Parathyroid adenoma (tissue), 2 donors: ENCODE measurements at regions not wholly inside any gene's neighbourhood (a gene's known extent, or its start where the extent isn't known, plus 50 kb on each side); places are given as distances from the start of the nearest gene placed in this dataset.

Experiments
- H2AFZ ChIP-seq: fragments of 300-600 bp; sonication (generic); one replicate; pipeline ENCODE4 v1.7.0; 2017; ENCODE audit warnings: antibody characterized with exemption, mild to moderate bottlenecking
- H3K27ac ChIP-seq: fragments of 300-600 bp; sonication (generic); one replicate; pipeline ENCODE4 v1.7.0; 2017
- H3K27me3 ChIP-seq: fragments of 300-600 bp; sonication (generic); one replicate; pipeline ENCODE4 v1.7.0; 2017; ENCODE audit warnings: low read length; ENCODE audit not compliant: control insufficient read depth, insufficient read depth
- H3K36me3 ChIP-seq: fragments of 300-600 bp; sonication (generic); one replicate; pipeline ENCODE4 v1.7.0; 2017; ENCODE audit warnings: low read length; ENCODE audit not compliant: control insufficient read depth, insufficient read depth
- H3K4me1 ChIP-seq: fragments of 300-600 bp; sonication (generic); one replicate; pipeline ENCODE4 v1.7.0; 2017; ENCODE audit warnings: control low read depth
- H3K4me2 ChIP-seq: fragments of 300-600 bp; sonication (generic); one replicate; pipeline ENCODE4 v1.7.0; 2017; ENCODE audit warnings: low read length
- H3K4me3 ChIP-seq: fragments of 300-600 bp; sonication (generic); one replicate; pipeline ENCODE4 v1.7.0; 2017; ENCODE audit warnings: low read depth, low read length
- H3K79me2 ChIP-seq: fragments of 300-600 bp; sonication (generic); one replicate; pipeline ENCODE4 v1.7.0; 2017; ENCODE audit warnings: control low read depth
- H3K9ac ChIP-seq: fragments of 300-600 bp; sonication (generic); one replicate; pipeline ENCODE4 v1.7.0; 2017; ENCODE audit warnings: mild to moderate bottlenecking
- H3K9me3 ChIP-seq: fragments of 300-600 bp; sonication (generic); one replicate; pipeline ENCODE4 v1.7.0; 2017; ENCODE audit warnings: low read length; ENCODE audit not compliant: control insufficient read depth
- TF ChIP-seq, protein P1 (sequence below): fragments of 300-600 bp; sonication (generic); IDR thresholded peaks from one replicate; pipeline ENCODE4 v1.7.0; 2017; ENCODE audit warnings: antibody characterized with exemption, mild to moderate bottlenecking
- donor health status: primary hyperparathyroidism.

DNA sequence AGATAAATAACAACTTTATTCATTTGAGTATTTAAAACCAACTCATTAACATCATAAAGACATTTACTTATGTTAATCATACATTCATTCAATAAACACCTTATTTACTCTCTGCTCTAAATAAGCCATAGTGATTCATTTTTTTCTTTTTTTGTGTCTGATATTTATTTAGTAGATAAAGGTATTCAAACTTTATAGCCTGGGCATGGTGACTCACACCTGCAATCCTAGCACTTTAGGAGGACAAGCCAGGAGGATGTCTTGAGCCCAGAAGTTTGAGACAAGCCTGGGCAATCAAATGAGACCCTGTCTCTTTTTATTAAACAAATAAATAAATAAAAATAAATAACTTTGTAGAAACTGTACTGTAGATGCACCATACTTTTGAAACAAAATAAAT, 771.3 kb upstream of the PCDH7 start:
- no peak overlapping the region for H3K4me2 ChIP-seq
- H3K27me3 ChIP-seq = no peaks in the 10 kb centered on the region
- H3K27ac ChIP-seq = no peak overlapping the region
- H3K9me3 ChIP-seq = no peaks in the 10 kb centered on the region
- no peaks in the 10 kb centered on the region for H3K4me1 ChIP-seq
- no peaks in the 10 kb centered on the region for H3K79me2 ChIP-seq
- no peaks in the 10 kb centered on the region for H3K36me3 ChIP-seq
- H3K4me3 ChIP-seq = no peak overlapping the region
- H3K9ac ChIP-seq = no peak overlapping the region
- no peak overlapping the region for H2AFZ ChIP-seq
- TF ChIP-seq, protein P1, sequence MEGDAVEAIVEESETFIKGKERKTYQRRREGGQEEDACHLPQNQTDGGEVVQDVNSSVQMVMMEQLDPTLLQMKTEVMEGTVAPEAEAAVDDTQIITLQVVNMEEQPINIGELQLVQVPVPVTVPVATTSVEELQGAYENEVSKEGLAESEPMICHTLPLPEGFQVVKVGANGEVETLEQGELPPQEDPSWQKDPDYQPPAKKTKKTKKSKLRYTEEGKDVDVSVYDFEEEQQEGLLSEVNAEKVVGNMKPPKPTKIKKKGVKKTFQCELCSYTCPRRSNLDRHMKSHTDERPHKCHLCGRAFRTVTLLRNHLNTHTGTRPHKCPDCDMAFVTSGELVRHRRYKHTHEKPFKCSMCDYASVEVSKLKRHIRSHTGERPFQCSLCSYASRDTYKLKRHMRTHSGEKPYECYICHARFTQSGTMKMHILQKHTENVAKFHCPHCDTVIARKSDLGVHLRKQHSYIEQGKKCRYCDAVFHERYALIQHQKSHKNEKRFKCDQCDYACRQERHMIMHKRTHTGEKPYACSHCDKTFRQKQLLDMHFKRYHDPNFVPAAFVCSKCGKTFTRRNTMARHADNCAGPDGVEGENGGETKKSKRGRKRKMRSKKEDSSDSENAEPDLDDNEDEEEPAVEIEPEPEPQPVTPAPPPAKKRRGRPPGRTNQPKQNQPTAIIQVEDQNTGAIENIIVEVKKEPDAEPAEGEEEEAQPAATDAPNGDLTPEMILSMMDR = no peak

DNA sequence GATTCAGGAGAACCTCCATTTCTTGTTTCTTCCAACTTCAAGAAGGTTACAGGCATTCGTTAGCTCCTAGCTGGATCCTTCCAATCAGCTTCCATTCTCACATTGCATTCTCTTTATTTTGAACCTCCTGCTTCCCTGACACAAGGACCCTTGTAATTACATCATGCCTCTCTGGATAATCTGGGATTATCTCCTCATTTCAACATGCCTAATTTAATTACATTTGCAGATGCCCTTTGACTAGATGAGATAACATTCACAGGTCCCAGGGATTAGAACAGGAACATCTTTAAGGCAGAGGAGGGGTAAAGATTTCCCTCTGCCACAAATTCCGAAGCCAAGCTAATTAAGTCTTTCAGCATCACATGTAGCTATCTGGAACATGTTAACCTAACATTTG, 753.8 kb upstream of the PCDH7 start:
- Histone ChIP-seq H3K36me3 (no peaks in the 10 kb centered on the region), H3K4me1 (no peaks in the 10 kb centered on the region), H3K9me3 (no peaks in the 10 kb centered on the region), H3K9ac (no peak overlapping the region), H3K4me3 (no peak overlapping the region), H3K27me3 (no peaks in the 10 kb centered on the region), H3K27ac (no peak overlapping the region), H3K79me2 (no peaks in the 10 kb centered on the region), H3K4me2 (no peak overlapping the region), H2AFZ (no peak overlapping the region)
- TF ChIP-seq, protein P1 = no peak

DNA sequence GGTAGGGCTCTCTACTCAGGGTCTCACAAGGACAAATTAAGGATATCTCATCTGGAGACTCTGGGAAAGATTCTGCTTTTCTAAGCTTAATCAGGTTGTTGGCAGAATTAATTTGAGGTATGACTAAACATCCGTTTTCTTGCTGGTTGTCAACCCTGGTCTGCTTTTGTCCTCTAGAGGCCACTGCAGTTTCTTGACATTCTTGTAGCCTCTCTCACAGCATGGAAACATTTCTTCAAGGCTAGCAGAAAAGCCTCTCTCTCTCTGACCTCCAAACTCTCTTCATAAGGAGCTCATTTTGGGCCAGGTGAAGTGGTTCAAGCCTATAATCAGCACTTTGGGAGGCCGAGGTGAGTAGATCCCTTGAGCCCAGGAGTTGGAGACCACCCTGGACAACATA, 749.5 kb upstream of the PCDH7 start:
- Histone ChIP-seq H3K9me3 (no peaks in the 10 kb centered on the region), H3K4me3 (no peak overlapping the region), H3K27ac (no peak overlapping the region), H2AFZ (no peak overlapping the region), H3K79me2 (no peaks in the 10 kb centered on the region), H3K4me1 (no peaks in the 10 kb centered on the region), H3K4me2 (no peak overlapping the region), H3K9ac (no peak overlapping the region), H3K36me3 (no peaks in the 10 kb centered on the region), H3K27me3 (no peaks in the 10 kb centered on the region)
- TF ChIP-seq, protein P1 = no peak

DNA sequence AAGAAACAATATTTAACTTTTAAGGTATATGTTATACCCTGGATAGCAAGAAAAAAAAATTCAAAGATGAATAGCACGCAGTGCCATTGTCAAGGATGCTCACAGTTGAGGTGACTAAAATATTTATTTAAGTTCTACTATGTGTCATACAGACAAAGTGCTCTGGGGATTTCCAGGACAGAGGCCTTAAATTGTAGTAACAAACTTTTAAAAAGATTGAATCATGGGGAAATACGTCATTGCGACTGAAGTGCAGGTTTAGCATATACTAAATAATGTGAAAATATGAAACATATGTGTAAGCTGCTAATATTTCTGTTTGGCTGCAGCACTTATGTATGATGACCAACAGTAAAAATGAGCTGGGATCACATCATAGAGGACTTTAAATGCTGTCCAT, 748.0 kb upstream of the PCDH7 start:
- Histone ChIP-seq H3K9me3 (no peaks in the 10 kb centered on the region), H3K36me3 (no peaks in the 10 kb centered on the region), H3K9ac (no peak overlapping the region), H3K4me1 (no peaks in the 10 kb centered on the region), H3K27me3 (no peaks in the 10 kb centered on the region), H3K79me2 (no peaks in the 10 kb centered on the region), H2AFZ (no peak overlapping the region), H3K4me2 (no peak overlapping the region), H3K4me3 (no peak overlapping the region), H3K27ac (no peak overlapping the region)
- TF ChIP-seq, protein P1 = no peak

DNA sequence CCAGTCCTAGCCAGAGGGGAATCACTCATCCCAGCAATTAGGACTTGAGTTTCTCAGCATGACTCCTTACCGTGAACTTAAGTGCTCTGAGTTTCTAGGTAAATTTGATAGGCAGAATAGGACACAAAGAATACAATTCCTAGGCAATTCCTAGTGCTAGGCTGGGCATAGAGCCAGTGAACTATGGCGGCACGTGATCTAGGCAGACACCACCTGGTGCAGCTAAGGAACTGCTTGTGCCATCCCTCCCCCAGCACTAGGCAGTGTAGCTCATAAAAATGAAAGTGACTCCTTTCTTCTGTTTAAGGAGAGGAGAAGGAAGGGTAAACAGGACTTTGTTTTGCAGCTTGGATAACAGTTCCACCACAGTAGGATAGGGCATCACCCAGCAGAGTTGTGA, 736.3 kb upstream of the PCDH7 start:
- Histone ChIP-seq H3K9me3 (no peaks in the 10 kb centered on the region), H3K27ac (no peak overlapping the region), H3K27me3 (no peaks in the 10 kb centered on the region), H3K36me3 (no peaks in the 10 kb centered on the region), H3K4me3 (no peak overlapping the region), H3K9ac (no peak overlapping the region), H3K79me2 (no peaks in the 10 kb centered on the region), H3K4me2 (no peak overlapping the region), H3K4me1 (no peaks in the 10 kb centered on the region), H2AFZ (no peak overlapping the region)
- TF ChIP-seq, protein P1 = no peak
